ENCODE measurements at regions not wholly inside any gene's neighbourhood (a gene's known extent, or its start where the extent isn't known, plus 50 kb on each side); places are given as distances from the start of the nearest gene placed in this dataset.

GRCh38 chr3:102233881-102234280, 200.9 kb upstream of the ZPLD1 start:
- no peak for DNase-seq (ENCODE audit: low read depth)

DNA sequence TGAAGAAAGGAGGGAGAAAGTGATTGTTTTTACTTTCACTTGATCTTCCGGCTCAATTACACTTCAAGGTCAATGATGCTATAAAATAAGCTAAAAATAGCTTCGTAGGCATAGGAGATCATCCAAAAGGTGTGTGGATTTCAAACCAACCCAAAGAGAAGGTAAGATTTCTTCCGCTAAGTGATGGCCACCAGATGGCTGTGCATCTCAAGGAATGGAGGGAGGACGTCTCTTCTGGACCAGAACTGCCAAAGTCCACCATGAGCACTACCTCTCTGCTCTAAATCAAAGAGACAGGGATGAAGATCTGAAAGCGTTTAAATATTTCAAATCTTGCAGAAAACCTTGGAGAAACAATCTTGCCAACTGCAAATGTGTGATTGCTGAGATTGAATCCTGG, 199.1 kb upstream of the ZPLD1 start:
- no peak for DNase-seq (ENCODE audit: low read depth)

DNA sequence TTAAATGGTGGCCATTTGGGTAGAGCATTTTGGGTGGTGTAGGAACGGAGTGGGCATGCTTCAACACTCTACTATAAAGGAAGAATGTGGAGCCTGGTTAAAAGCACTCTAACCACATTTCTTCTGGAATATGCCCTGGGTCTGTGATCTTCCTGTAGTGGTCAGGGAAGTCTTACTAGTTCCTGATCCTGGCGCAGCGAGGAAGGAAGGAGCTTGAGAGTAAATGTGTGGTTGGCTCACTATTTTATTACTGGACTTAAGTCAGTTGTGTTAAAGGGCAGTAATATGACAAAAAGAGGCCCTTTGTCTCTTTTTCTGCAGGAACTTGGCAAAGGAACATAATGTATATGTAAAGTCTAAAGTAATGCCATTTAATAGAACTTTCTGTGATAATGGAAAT, 197.6 kb upstream of the ZPLD1 start:
- no peak for DNase-seq (ENCODE audit: low read depth)

DNA sequence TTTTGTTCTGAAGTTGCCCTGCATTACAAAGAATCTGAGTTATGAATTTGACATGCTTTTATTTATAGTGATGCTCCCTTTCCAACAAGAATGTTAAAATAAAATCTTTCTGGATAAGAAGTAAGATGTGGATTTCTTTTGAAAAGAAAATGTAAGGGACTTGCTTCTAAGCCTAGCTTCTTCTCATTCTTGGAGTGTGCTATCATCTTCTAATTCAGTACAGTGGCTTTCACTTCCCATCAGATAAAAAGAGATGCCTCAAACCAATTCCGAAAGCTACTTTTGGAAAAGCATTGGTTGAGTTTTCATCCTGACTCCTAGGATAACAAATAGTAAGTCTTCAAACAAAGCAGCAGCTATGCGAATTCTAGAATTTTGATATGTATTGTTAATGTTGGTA, 197.0 kb upstream of the ZPLD1 start:
- DNase-seq (ENCODE audit: low read depth) = no peak

DNA sequence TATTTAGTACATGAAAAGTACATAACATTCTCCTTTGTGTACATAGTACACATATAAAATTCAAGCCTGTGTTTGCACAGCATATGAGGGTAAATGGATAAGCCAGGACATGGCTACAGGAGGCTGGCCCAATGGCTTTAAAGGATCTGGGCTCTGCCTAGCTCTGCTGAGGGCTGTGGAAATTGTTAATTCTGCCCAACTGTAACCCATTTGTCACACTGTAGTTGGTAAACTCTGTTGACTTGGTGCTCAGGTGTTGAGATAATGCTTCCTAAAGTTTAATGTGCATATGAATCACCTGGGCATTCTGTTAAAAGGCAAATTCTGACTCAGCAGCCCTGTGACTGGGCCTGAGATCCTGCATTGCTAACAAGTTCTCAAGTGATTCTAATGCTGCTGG, 196.5 kb upstream of the ZPLD1 start:
- DNase-seq (ENCODE audit: low read depth) = no peak

GRCh38 chr3:102240720-102241119, 194.1 kb upstream of the ZPLD1 start:
- no peak for DNase-seq (ENCODE audit: low read depth)

DNA sequence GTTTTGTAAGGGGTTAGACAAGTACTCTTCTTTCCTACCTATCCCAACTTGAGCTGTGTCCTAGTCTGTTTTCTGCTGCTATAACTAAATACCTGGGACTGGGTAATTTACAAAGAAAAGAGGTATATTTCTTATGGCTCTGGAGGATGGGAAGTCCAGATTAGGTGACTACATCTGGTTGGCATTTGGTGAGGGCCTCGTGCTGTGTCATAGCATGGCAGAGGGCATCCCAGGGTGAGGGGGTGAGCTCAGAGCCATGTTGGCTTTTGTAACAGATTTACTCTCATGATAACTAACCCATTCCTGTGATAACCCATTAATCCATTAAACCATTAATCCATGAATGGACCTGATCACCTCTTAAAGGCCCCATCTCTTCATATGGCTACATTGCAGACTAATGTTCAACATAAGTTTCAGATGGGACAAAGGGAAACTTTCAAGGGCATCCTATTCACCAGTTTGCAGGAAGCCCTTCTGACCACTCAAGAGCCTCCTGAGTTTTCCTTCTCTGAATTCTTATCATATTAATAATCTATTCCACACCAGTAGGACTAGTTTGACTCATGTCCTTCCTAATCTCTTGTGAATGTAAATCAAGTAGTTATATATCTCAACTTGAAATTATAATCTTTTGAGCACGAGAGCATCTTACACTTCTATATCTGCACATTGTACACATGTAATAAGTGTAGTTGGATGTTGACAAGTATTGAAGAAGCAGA, 185.7 kb upstream of the ZPLD1 start:
- peak; percentile 28 for DNase-seq (ENCODE audit: low read depth)

GRCh38 chr3:102255736-102256135, 179.1 kb upstream of the ZPLD1 start:
- DNase-seq (ENCODE audit: low read depth) = no peak

GRCh38 chr3:102258666-102259227, 176.1 kb upstream of the ZPLD1 start:
- DNase-seq (ENCODE audit: low read depth) = no peak

DNA sequence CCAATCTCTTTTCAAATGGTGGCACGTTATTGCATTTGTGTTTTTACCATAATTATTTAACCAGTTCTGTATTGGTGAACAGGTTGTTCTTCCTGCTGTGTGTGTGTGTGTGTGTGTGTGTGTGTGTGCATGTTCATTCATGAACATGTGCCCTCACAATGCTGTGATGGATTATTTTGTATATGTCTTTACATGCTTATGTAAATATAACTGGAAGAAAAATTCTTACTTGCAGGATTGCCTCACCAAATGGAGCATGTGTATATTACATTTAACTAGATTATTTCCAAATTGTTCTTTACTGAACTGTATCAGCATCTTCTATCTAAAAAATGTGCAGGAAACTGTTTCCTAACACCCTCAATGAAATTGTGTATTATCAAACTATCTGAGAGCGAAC, 175.2 kb upstream of the ZPLD1 start:
- no peak for DNase-seq (ENCODE audit: low read depth)

GRCh38 chr3:102265720-102266119, 169.1 kb upstream of the ZPLD1 start:
- DNase-seq (ENCODE audit: low read depth) = no peak

DNA sequence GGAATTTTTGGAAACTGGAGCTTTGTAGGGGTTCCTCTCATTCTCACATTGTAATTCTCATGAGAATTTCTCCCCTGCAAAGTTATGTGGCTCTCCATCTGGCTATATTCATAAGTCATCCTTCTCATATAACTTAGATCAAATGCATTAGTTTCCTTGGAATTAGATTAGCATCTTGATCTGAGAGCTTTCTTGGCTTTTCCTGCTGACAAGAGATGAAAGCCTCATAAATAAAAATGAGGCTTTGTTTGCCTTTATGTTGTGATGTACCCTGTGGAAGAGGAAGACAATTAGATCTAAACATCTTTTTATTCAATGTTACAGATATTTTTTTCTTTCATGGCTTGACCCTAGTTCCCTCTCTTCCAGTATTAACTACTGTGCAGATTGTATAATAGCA, 165.4 kb upstream of the ZPLD1 start:
- no peak for DNase-seq (ENCODE audit: low read depth)

DNA sequence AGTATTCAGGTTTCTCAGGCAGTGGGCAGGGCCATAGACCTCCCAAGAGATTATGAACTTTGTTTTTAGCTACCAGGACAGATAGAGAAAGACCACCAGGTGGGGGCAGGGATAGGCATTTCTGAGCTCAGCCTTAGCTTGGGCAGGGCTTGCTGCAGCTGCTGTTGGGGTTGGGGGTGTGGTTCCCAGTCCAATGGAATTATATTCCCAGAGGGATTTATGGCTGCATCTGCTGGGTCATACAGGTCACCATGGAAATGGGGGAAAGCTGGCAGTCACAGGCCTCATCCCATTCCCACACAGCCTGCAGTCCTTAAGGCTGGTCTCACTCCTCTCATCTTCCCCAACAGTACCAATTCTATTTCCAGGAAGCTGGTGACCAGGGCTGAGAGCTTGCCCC, 144.6 kb upstream of the ZPLD1 start:
- DNase-seq (ENCODE audit: low read depth) = no peak

- DNase-seq (ENCODE audit: low read depth) = no peak
These were observed 139.1 kb upstream of the ZPLD1 start for GRCh38 chr3:102295756-102296155.

DNA sequence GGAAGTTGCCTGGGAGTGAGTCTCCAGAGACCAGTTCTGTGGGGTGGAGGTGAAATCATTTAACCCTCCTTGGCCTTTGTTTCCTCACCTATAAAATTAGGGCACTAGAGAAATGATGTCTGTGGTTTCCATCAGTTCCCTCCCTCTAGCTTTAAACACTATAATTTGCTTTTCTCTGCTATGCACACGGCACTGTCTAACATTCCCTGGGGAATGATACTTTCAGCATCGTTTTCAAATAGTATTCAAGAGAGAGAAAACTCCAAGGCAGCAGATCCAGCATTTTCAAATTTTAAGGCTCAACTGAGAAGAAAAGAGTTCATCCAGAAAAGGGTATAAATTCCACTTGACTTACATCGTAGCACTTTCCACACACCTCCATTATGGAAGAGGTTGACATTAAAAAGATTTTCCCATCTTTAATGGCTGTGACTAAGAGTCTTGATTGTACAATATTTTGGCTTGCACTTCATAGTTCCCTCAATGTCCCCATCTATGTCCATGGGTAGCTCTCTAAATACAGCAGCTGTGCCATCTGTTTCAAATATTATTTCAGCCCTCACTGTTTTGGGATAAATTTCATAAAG, 137.7 kb upstream of the ZPLD1 start:
- no peak for DNase-seq (ENCODE audit: low read depth)

DNA sequence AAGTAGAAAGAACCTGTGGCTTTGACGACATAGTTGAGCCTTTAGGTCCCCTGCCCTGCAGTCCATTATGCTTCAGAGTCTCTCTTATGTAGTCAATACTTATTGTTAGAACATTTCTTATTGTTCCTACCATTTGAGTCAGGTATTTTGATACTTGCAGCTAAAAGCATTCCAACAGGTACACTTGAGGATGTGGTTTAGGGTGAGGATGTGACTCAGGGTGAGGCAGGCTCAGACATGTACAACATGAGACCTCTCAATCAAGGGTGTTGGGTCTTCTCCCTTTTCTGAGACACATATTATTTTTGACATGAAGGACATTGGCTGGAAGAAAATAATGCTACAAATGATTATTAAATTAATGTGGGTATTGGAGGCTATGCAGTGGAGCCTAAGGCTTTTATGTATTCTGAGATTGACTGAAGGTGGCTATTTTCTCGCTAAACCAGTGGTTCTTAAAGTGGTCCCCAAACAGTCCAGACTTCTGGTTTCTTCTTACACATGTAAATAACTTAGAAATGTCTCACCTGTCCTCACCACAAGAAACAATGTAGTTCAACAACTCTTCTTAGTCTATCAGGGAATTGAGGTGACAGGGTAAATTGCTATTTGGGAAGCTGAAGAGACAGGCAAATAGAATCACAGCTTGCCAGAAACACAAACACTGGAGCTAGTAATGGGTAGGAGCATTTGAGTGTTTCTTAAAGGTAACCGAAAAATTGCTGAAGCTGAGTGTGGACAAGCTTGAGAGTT, 135.5 kb upstream of the ZPLD1 start:
- no peak for DNase-seq (ENCODE audit: low read depth)

GRCh38 chr3:102301155-102301880, 133.5 kb upstream of the ZPLD1 start:
- no peak for DNase-seq (ENCODE audit: low read depth)

GRCh38 chr3:102302020-102302419, 132.8 kb upstream of the ZPLD1 start:
- DNase-seq (ENCODE audit: low read depth) = no peak

GRCh38 chr3:102304550-102304949, 130.3 kb upstream of the ZPLD1 start:
- no peak for DNase-seq (ENCODE audit: low read depth)

DNA sequence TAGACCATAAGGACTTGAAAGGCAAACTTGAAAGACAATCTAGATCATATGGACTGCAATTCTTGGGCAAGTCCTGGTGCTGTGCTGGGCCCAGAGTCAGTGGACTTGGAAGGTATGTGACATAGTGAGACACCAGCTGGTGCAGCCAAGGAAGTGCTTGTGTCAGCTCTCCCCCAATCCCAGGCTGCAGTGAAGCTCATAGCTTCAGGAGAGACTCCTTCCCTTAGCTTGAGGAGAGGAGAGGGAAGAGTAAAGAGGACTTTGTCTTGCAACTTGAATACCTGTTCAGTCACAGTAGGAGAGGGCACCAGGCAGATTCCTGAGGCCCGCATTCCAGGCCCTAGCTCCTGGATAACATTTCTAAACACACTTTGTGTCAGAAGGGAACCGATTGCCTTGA, 127.4 kb upstream of the ZPLD1 start:
- DNase-seq (ENCODE audit: low read depth) = no peak

DNA sequence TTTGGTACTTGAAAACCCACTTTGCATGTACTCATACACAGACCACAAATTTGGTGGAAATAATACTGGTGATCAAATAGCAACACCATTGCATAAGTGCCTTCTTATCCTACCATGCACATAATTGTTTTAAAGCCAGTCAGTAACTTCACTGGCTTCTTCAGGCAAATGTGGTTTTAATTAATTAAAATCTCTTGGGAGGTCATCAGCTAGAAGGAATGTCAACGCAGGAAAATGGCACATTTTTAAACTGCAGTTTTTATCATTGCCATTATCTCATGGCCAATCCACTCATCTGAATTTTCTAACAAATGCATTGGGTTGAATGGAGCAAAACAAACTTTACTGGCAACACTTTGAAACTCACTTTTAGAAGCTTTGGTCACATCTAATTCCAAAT, 105.7 kb upstream of the ZPLD1 start:
- DNase-seq (ENCODE audit: low read depth) = no peak

DNA sequence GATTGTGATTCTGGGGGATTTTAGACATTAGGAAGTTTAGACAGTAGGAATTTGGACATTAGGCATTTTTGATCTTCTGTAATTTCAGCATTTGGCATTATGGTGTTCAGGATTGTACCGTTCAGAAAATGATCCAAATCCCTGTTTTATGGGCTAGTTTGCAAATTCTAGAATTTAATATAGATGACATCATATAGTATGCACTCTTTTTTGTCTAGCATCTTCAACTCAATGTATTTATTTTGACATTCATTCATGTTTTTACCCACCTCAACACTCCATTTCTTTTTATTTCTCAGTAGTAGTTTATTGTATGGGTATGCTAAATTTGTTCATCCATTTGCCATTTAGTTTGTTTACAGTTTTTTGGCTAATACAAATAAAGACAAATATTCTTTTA, 105.3 kb upstream of the ZPLD1 start:
- no peak for DNase-seq (ENCODE audit: low read depth)

All from HS-5 (cell line).